ENCODE measurements at regions not wholly inside any gene's neighbourhood (a gene's known extent, or its start where the extent isn't known, plus 50 kb on each side); places are given as distances from the start of the nearest gene placed in this dataset.

GRCh38 chr22:19615867-19616581 lies 91.8 kb upstream of the CLDN5 start:
- ATAC-seq (no peak), DNase-seq (no peak)
- intact Hi-C loops (cut with DNase I): no loop called here

- intact Hi-C loops (cut with DNase I): loop anchor here (10.0 kb wide), 2 partner anchors 95 to 485 kb away; partner anchors contain the start of genes CLDN5 (in 1 of the 2) and TSSK2 (in 1 of the 2)
- DNase-seq: no peak
- no peak for ATAC-seq
Observed at GRCh38 chr22:19619144-19620009, 94.9 kb upstream of the SEPTIN5 start.

GRCh38 chr22:19620742-19621371 lies 93.4 kb upstream of the SEPTIN5 start:
- DNase-seq (no peak), ATAC-seq (peak in 1 of 2 donors; percentile 13)
- intact Hi-C loops (cut with DNase I): loop anchor here (10.0 kb wide), 2 partner anchors 96 to 486 kb away; partner anchors contain the start of genes CLDN5 (in 1 of the 2) and TSSK2 (in 1 of the 2)

DNA sequence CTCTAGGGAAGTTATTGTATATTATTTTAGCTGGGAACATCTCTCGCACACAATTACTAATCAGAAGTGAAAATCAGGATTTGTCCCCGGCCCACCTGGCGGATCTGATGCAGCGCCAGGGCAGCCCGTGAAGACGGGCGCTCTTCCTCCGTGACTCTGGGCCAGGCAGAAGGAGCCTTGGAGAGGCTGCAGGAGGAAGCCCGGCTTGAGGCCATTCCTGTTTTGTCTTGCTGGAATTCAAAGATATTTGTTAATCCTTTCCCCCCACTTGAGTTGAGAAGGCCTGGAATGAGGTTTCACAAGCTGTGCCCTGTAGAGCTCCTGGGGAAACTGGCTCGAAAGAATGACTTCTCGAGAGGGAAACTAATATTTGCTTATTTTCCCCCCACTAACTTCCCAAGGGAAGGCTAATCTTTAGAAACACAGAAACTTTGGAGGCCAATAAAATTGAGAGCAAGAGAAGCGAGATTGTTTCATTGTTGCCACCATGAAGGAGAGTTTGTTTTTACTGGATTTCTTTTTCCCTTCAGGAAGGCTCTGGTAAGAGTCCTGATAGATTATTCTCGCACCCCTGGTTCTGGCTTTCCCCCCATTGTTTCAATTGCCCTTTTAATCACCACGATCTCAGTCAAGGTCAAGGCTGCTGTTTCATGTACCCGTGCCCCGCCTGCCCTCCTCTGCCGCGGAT lies 92.8 kb upstream of the SEPTIN5 start:
- ATAC-seq: peak in 1 of 2 donors; percentile 63

DNA sequence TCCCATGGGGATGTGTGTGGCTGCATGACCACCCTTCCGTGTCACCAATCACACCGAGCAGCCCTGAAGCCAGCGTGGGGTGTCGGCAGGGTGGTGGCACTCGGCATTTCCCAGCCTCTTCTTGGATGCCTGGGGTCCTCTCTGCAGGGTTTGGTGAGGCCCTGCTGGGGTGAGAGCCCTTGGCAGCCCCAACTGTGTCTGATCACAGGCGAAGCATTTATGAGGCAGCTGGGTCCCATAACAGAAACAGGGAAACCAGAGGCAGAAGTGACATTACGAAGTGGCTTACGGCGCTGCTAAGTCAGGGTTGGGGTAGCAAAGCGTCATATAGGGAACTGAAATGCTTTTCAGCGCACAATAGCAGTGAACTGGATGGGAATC lies 92.3 kb upstream of the SEPTIN5 start:
- ATAC-seq (no peak), DNase-seq (no peak)
- intact Hi-C loops (cut with DNase I): loop anchor here (10.0 kb wide), 2 partner anchors 97 to 487 kb away; partner anchors contain the start of genes CLDN5 (in 1 of the 2) and TSSK2 (in 1 of the 2)

More for the DNA sequence above, 92.8 kb upstream of the SEPTIN5 start:
- DNase-seq: no peak
- intact Hi-C loops (cut with DNase I): loop anchor here (10.0 kb wide), 2 partner anchors 97 to 487 kb away; partner anchors contain the start of genes CLDN5 (in 1 of the 2) and TSSK2 (in 1 of the 2)

GRCh38 chr22:19625331-19626041 lies 88.8 kb upstream of the SEPTIN5 start:
- no peak for ATAC-seq
- DNase-seq: no peak
- intact Hi-C loops (cut with DNase I): loop anchor here (10.0 kb wide), 2 partner anchors 101 to 491 kb away; partner anchors contain the start of genes CLDN5 (in 1 of the 2) and TSSK2 (in 1 of the 2)

DNA sequence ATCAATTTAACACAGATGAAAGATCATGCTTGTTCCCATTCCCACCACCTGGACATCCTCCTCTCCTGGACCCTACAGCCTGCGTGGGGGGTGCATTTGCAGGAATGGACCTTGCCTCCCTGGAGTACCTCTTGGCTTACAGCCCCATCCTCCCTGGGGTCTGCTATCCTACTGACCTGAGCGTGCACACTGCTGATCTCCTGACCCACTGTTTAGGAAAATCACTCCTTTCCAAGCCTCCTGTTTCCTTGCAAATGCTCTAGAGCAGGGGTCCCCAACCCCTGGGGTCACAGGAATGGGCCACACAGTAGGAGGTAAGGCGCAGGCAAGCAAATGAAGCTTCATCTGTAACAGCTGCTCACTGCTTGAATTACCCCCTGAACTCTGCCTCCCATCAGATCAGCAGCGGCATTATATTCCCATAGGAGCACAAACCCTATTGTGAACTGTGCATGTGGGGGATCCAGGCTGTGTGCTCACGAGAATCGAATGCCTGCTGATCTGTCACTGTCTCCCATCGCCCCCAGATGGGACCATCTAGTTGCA lies 88.2 kb upstream of the SEPTIN5 start:
- ATAC-seq (no peak), DNase-seq (no peak)
- intact Hi-C loops (cut with DNase I): loop anchor here (10.0 kb wide), 2 partner anchors 101 to 491 kb away; partner anchors contain the start of genes CLDN5 (in 1 of the 2) and TSSK2 (in 1 of the 2)

DNA sequence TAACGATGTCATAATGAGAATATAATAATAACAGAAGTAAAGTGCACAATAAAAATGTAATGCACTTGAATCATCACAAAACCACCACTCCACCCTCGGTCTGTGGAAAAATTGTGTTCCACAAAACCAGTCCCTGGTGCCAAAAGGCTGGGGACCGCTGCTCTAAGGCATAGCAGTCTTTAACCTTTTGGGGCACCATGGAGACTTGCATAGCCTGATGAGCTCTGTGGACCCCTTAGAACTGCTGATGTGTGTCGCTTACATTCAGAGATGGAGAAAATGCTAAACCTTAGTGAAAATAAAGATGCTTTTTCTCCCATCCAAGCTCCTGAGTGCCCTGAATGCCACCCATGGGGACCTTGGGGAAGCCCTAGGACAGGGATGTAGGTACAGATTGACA lies 87.6 kb upstream of the SEPTIN5 start:
- intact Hi-C loops (cut with DNase I): loop anchor here (10.0 kb wide), 2 partner anchors 102 to 492 kb away; partner anchors contain the start of genes CLDN5 (in 1 of the 2) and TSSK2 (in 1 of the 2)
- DNase-seq (no peak), ATAC-seq (no peak)

DNA sequence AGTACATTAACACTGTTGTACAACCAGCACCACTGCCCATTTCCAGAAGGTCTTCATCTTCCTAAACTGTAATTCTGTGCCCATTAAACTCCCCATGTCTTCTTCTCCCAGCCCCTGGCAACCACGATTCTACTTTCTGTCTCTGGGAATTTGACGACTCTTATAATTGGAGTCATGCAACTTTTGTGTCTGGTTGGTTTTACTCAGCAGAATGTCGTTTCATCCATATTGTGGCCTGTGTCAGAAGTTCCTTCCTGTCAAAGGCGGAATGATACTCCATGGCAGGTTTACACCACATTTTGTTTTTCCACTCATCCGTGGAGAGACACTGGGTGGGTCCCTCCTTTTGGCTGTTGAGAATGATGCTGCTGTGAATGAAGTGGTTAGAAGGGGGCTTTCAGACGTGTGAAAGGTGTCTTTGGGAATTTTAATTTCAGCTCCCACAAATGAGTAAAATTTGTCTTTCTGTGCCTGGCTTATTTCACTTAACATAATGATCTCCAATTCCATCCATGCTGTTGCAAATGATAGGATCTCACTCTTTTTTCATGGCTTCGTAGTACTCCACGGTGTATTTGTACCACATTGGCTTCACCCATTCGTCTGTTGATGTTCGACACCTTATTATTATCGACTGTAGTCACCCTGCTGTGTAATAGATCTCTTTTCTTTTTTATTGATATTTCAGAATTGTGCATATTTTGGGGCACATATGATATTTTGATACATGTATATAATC lies 86.1 kb upstream of the SEPTIN5 start:
- ATAC-seq: no peak
- no peak for DNase-seq
- intact Hi-C loops (cut with DNase I): loop anchor here (10.0 kb wide), 2 partner anchors 103 to 493 kb away; partner anchors contain the start of genes CLDN5 (in 1 of the 2) and TSSK2 (in 1 of the 2)

DNA sequence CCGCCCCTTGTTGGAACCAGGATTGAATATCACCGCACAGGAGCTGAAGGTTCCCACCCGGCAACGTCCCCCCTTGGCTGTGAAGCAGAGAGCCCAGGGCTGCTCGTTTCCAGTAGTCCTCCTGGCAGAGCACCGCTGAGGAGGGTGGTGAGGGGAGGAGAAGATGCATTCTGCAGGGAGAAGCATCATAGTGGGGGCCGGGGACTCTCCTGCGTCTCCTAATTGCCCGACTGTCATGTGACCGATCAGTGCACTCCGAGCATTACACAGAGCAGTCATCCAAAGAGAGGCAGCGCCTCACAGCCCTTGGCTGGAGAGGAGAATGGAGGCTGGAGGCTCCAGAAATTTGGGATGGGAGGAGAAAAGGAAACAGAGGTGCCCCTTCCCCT lies 85.0 kb upstream of the SEPTIN5 start:
- intact Hi-C loops (cut with DNase I): loop anchor here (10.0 kb wide), 2 partner anchors 105 to 495 kb away; partner anchors contain the start of genes CLDN5 (in 1 of the 2) and TSSK2 (in 1 of the 2)
- DNase-seq: no peak
- ATAC-seq: no peak

- DNase-seq (peak; percentile 78), ATAC-seq (peak; percentile 89 to 96)
- intact Hi-C loops (cut with DNase I): loop anchor here (5.0 to 10.0 kb wide), 5 partner anchors 65 to 495 kb away; partner anchors contain the start of genes CLDN5 (in 1 of the 2), ESS2 (in 1 of the 2) and TSSK2 (in 1 of the 2)
Observed at GRCh38 chr22:19629720-19630419, 84.4 kb upstream of the SEPTIN5 start.

DNA sequence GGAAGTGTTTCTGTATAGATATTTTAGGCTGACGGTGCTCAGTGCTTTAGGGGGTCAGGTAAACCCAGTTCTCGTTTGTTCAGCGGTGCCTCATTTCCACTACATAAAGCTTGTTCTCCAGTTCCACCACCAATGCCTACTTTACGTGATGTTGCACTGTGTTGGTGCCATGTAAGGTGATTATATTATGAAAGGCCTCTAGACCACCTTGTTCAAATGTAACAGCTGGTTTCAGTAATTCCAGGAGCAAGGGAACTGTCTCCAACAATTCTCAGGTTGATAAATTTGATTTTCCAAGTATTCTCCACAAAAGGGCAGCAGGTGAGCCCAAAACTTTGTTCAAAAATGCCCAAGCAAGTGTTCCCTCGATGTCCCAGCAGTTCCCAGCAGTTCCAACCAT lies 83.7 kb upstream of the SEPTIN5 start:
- ATAC-seq (no peak), DNase-seq (no peak)
- intact Hi-C loops (cut with DNase I): loop anchor here (5.0 to 10.0 kb wide), 3 partner anchors 64 to 486 kb away; partner anchors contain the start of gene ESS2 (in 1 of the 2)

DNA sequence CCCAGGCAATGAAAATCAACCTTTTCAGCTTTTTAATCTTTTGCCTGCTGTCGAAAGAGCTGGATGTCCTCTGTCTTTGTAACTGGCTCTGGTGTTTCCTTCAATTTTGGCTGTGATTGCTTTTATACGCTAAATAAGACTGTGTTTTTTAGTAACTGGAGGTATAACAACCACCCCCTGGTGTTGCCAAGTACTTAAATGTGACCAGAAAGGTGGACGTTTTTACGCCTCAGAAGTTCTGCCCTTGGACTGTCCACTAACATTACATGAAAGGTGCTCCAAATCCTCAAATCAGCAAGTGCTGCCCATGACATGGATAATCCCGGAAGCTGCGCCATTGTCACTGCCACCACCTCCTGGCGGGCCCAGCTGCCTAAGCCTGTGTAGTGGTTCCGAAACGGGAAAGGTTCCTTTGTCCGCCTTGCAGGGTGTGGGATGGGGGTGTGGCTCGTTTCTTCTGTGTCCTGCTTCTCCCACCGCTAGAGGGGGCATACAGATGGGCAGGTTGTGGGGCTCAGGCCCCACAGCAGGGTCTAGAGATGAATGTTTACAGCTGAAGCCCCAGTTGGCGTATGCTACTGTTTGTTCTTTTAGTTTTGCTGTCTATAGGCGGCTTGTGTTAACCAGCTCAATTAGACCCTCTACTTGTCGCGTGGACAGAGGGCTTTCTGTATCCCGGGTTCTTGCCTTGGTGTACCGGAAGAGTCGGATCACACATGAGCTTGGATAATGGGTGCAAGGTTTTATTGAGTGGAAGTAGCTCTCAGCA lies 82.2 kb upstream of the SEPTIN5 start:
- intact Hi-C loops (cut with DNase I): loop anchor here (5.0 to 10.0 kb wide), 3 partner anchors 63 to 487 kb away; partner anchors contain the start of gene ESS2 (in 1 of the 2)
- DNase-seq (no peak), ATAC-seq (peak in 1 of 2 donors; percentile 35)

DNA sequence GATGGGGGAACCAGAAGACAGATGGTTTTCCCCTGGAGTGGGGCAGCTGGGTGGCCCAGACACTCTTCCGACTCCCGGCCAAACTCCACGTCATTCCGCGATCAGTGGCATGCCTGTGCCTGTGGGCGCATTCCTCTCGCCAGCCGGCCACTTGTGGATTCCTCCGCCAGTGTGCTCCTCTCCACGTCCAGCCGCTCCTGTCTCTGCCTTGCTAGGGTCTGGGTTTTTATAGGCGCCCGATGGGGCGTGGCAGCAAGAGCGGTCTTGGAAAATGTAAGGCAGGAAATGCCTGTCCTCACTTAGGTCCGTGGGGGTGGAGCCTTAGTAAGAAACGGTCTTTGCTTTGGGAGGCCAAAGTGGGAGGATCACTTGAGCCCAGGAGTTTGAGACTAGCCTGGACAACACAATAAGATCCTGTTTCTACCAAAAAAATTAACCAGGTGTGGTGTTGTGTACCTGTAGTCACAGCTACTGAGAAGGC lies 81.6 kb upstream of the SEPTIN5 start:
- ATAC-seq (no peak), DNase-seq (no peak)
- intact Hi-C loops (cut with DNase I): loop anchor here (5.0 to 10.0 kb wide), 3 partner anchors 62 to 488 kb away; partner anchors contain the start of gene ESS2 (in 1 of the 2)

Data from left cardiac atrium (tissue), 4 donors.